Esophagus squamous epithelium (tissue), 5 donors: ENCODE measurements at regions not wholly inside any gene's neighbourhood (a gene's known extent, or its start where the extent isn't known, plus 50 kb on each side); places are given as distances from the start of the nearest gene placed in this dataset.
A peak's percentile ranks its signal among the peaks of the same experiment; 100 is the strongest.
"Not testable (repeated sequence)": the region's sequence is repeated elsewhere in the genome, so short reads cannot be mapped to it uniquely, and the experiment has no call there.

Experiments used
- DNase-seq: peaks from one replicate; lab custom pipeline; 2025; lab: John Stamatoyannopoulos, UW
- H3K27ac ChIP-seq, 4 donors: fragments of 200-600 bp; sonication (generic); one replicate each; pipeline ENCODE4 v1.5.1; 2016 to 2019; ENCODE audit warnings: mild to moderate bottlenecking in 1 of 4
- H3K27me3 ChIP-seq, 4 donors: fragments of 200-600 bp; sonication (generic); 1 replicate in 3 of 4; 2 replicates in 1 of 4; pipeline versions ENCODE4 v1.5.1 to v1.6.0; 2017 to 2021; ENCODE audit warnings: antibody characterized with exemption in 1 of 4
- H3K36me3 ChIP-seq, 3 donors: fragments of 200-600 bp; sonication (generic); one replicate each; pipeline ENCODE4 v1.5.1; 2016 to 2019
- H3K4me1 ChIP-seq, 3 donors: fragments of 200-600 bp; sonication (generic); one replicate each; pipeline ENCODE4 v1.5.1; 2017 to 2019
- H3K4me3 ChIP-seq, 4 donors: fragments of 200-600 bp; sonication (generic); 1 replicate in 3 of 4; 2 replicates in 1 of 4; pipeline ENCODE4 v1.5.1; 2016 to 2019; ENCODE audit warnings: mild to moderate bottlenecking in 2 of 4, moderate library complexity in 1 of 4
- H3K9me3 ChIP-seq, 3 donors: fragments of 200-600 bp; sonication (generic); one replicate each; pipeline ENCODE4 v1.5.1; 2016 to 2019
- POLR2A ChIP-seq, 4 donors: fragments of 450-650 bp; IDR thresholded peaks; one replicate each; pipeline ENCODE4 v1.6.1; 2017; ENCODE audit warnings: antibody characterized with exemption in 4 of 4, mild to moderate bottlenecking in 4 of 4, moderate library complexity in 3 of 4
- WGBS, 2 donors: methylation state at CpG; one replicate each; pipeline ENCODE4 v1.1.5; 2018; 5-methylcytosine and 5-hydroxymethylcytosine counted together
- intact Hi-C: fragments of 100-400 bp; cut with DNase I; formaldehyde crosslinking; loops from one replicate; pipeline ENCODE4 v1.15.0; 2022
- TF ChIP-seq, protein P1 (sequence below), 6 experiments: fragments of 450-650 bp in 4 of 6; fragments of 200-600 bp in 2 of 6; sonication (generic) in 2 of 6; IDR thresholded peaks; one replicate each; pipeline ENCODE4 v1.5.1; 2016 to 2019; ENCODE audit warnings: antibody characterized with exemption in 6 of 6, mild to moderate bottlenecking in 4 of 6, moderate library complexity in 4 of 6
- donor health status: DM: yes; HTN: yes; CAD: no.

DNA sequence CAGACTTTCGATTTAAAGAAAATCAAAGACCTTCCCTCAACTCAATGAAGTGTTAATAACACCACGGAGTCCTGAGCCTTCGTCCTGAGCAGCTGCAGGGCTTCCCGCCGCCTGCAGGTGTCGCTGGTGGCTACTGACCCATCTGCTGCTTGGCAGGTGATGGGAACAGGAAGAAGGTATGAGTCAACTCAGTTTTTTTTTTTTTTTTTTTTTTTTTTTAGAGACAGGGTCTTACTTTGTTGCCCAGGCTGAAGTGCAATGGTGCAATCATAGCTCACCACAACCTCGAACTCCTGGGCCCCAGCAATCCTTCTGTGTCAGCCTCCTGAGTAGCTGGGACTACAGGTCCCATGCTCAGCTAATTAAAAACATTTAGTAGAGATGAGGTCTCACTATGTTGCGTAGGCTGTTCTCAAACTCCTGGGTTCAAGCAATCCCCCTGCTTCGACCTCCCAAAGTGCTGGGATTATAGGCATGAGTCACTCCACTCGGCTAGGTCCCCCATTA lies 185.7 kb upstream of the IL12B start:
- Histone ChIP-seq H3K27me3 (peaks cover 0 to 5% (median 0%) of the 10 kb centered on the region in 4 donors), H3K27ac (no peak overlapping the region), H3K4me3 (no peak overlapping the region), H3K4me1 (peaks cover 0 to 20% (median 7%) of the 10 kb centered on the region in 3 donors), H3K36me3 (no peaks in the 10 kb centered on the region), H3K9me3 (no peaks in the 10 kb centered on the region)
- intact Hi-C loops, result no loop called here
- TF ChIP-seq, protein P1, sequence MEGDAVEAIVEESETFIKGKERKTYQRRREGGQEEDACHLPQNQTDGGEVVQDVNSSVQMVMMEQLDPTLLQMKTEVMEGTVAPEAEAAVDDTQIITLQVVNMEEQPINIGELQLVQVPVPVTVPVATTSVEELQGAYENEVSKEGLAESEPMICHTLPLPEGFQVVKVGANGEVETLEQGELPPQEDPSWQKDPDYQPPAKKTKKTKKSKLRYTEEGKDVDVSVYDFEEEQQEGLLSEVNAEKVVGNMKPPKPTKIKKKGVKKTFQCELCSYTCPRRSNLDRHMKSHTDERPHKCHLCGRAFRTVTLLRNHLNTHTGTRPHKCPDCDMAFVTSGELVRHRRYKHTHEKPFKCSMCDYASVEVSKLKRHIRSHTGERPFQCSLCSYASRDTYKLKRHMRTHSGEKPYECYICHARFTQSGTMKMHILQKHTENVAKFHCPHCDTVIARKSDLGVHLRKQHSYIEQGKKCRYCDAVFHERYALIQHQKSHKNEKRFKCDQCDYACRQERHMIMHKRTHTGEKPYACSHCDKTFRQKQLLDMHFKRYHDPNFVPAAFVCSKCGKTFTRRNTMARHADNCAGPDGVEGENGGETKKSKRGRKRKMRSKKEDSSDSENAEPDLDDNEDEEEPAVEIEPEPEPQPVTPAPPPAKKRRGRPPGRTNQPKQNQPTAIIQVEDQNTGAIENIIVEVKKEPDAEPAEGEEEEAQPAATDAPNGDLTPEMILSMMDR (IDR thresholded peaks at IDR 0.05), result peak; percentile 58 to 90 (median 74)
- no peak for TF ChIP-seq POLR2A (IDR thresholded peaks at IDR 0.05)
- WGBS, 2 donors, result 31 to 42% methylated on average over 9 to 10 of the region's 10 CpGs
- DNase-seq, result no peak

GRCh38 chr5:159518371-159518770 lies 188.1 kb upstream of the IL12B start:
- H3K27me3 ChIP-seq, result peaks cover 0 to 5% (median 0%) of the 10 kb centered on the region in 4 donors
- TF ChIP-seq, protein P1 (IDR thresholded peaks at IDR 0.05), result no peak
- TF ChIP-seq POLR2A (IDR thresholded peaks at IDR 0.05), result no peak
- no peak for DNase-seq
- H3K27ac ChIP-seq, result peak overlapping the region in 2 of 4 donors; percentile 16 to 42
- no peak overlapping the region for H3K4me3 ChIP-seq
- no peaks in the 10 kb centered on the region for H3K36me3 ChIP-seq
- intact Hi-C loops, result no loop called here
- H3K4me1 ChIP-seq, result peaks cover 0 to 19% (median 7%) of the 10 kb centered on the region in 3 donors
- WGBS, 2 donors, result 19 to 60% methylated on average over 1 to 3 of the region's 3 CpGs
- no peaks in the 10 kb centered on the region for H3K9me3 ChIP-seq

- Histone ChIP-seq H3K4me3 (no peak overlapping the region), H3K27ac (no peak overlapping the region), H3K27me3 (peaks cover 0 to 3% (median 0%) of the 10 kb centered on the region in 4 donors), H3K9me3 (no peaks in the 10 kb centered on the region), H3K36me3 (no peaks in the 10 kb centered on the region), H3K4me1 (peaks cover 0 to 19% (median 7%) of the 10 kb centered on the region in 3 donors)
- WGBS, 2 donors, result 45 to 60% methylated on average over 6 to 7 of the region's 7 CpGs
- TF ChIP-seq POLR2A (IDR thresholded peaks at IDR 0.05), result no peak
- TF ChIP-seq, protein P1 (IDR thresholded peaks at IDR 0.05), result no peak
- intact Hi-C loops, result no loop called here
- DNase-seq, result no peak
Observed at GRCh38 chr5:159519365-159519764, 189.1 kb upstream of the IL12B start.

DNA sequence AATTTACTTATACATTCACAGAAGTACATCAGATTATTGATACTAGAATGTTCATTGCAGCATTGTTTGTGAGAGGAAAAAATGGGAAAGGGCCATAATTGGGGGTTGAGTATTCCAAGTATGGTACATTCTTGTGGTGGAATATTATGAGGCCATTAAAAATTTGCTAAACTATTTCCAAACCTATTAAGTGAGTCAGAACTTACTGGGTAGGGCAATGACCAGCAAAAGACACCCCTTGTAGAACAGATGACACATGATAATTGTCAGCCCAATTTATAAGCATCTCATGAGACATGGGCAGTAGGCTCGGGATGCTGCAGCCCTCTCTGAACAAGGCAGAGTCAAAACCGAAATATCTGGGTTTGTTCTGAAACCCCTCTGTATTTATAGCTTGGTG lies 192.6 kb upstream of the IL12B start:
- no peaks in the 10 kb centered on the region for H3K27me3 ChIP-seq
- H3K36me3 ChIP-seq, result no peaks in the 10 kb centered on the region
- no peaks in the 10 kb centered on the region for H3K9me3 ChIP-seq
- peaks cover 0 to 17% (median 7%) of the 10 kb centered on the region in 3 donors for H3K4me1 ChIP-seq
- no peak for TF ChIP-seq POLR2A (IDR thresholded peaks at IDR 0.05)
- TF ChIP-seq, protein P1 (IDR thresholded peaks at IDR 0.05), result no peak
- intact Hi-C loops, result loop anchor here (10.0 kb wide), 1 partner anchor 462 kb away; no protein-coding TSS in a partner anchor
- DNase-seq, result no peak
- WGBS, 2 donors, result 71 to 80% methylated on average over 2 of the region's 2 CpGs
- no peak overlapping the region for H3K27ac ChIP-seq
- no peak overlapping the region for H3K4me3 ChIP-seq

GRCh38 chr5:159524279-159524678 lies 194.0 kb upstream of the IL12B start:
- H3K9me3 ChIP-seq, H3K4me3 ChIP-seq, H3K27ac ChIP-seq, H3K36me3 ChIP-seq, DNase-seq, H3K27me3 ChIP-seq, H3K4me1 ChIP-seq: not testable (repeated sequence)
- 85 to 90% methylated on average over 2 of the region's 2 CpGs for WGBS, 2 donors
- intact Hi-C loops, result loop anchor here (10.0 kb wide), 1 partner anchor 461 kb away; no protein-coding TSS in a partner anchor
